ENCODE measurements at regions not wholly inside any gene's neighbourhood (a gene's known extent, or its start where the extent isn't known, plus 50 kb on each side); places are given as distances from the start of the nearest gene placed in this dataset.

DNA sequence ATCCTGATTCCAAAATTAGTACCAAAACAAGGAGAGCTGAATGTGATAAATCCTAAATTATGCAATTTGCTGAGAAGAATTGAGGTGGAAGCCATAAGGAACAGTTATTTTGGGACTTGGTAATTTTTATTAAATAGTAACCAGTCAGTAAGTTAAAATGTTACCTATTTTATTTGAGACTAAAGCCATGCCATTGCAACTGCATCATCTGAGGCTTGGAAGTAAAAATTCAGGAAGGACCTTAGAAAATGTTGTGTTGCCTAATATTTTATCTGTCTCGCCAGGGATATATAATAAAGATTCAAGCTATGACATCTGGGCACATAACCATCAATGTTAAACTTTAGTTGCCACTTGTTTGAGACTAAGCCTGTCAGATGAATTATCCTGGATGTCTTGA, 341.3 kb upstream of the MAGEB16 start:
- TF ChIP-seq ZNF396 (CRISPR knock-in tag; IDR thresholded peaks at IDR 0.05; ENCODE audit: borderline replicate concordance) (no peak), ATF1 (CRISPR knock-in tag; IDR thresholded peaks at IDR 0.05) (no peak)
- TF ChIP-seq, protein P1, sequence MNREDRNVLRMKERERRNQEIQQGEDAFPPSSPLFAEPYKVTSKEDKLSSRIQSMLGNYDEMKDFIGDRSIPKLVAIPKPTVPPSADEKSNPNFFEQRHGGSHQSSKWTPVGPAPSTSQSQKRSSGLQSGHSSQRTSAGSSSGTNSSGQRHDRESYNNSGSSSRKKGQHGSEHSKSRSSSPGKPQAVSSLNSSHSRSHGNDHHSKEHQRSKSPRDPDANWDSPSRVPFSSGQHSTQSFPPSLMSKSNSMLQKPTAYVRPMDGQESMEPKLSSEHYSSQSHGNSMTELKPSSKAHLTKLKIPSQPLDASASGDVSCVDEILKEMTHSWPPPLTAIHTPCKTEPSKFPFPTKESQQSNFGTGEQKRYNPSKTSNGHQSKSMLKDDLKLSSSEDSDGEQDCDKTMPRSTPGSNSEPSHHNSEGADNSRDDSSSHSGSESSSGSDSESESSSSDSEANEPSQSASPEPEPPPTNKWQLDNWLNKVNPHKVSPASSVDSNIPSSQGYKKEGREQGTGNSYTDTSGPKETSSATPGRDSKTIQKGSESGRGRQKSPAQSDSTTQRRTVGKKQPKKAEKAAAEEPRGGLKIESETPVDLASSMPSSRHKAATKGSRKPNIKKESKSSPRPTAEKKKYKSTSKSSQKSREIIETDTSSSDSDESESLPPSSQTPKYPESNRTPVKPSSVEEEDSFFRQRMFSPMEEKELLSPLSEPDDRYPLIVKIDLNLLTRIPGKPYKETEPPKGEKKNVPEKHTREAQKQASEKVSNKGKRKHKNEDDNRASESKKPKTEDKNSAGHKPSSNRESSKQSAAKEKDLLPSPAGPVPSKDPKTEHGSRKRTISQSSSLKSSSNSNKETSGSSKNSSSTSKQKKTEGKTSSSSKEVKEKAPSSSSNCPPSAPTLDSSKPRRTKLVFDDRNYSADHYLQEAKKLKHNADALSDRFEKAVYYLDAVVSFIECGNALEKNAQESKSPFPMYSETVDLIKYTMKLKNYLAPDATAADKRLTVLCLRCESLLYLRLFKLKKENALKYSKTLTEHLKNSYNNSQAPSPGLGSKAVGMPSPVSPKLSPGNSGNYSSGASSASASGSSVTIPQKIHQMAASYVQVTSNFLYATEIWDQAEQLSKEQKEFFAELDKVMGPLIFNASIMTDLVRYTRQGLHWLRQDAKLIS (CRISPR knock-in tag; IDR thresholded peaks at IDR 0.05; ENCODE audit: borderline replicate concordance) = no peak
- TF ChIP-seq, protein P2, sequence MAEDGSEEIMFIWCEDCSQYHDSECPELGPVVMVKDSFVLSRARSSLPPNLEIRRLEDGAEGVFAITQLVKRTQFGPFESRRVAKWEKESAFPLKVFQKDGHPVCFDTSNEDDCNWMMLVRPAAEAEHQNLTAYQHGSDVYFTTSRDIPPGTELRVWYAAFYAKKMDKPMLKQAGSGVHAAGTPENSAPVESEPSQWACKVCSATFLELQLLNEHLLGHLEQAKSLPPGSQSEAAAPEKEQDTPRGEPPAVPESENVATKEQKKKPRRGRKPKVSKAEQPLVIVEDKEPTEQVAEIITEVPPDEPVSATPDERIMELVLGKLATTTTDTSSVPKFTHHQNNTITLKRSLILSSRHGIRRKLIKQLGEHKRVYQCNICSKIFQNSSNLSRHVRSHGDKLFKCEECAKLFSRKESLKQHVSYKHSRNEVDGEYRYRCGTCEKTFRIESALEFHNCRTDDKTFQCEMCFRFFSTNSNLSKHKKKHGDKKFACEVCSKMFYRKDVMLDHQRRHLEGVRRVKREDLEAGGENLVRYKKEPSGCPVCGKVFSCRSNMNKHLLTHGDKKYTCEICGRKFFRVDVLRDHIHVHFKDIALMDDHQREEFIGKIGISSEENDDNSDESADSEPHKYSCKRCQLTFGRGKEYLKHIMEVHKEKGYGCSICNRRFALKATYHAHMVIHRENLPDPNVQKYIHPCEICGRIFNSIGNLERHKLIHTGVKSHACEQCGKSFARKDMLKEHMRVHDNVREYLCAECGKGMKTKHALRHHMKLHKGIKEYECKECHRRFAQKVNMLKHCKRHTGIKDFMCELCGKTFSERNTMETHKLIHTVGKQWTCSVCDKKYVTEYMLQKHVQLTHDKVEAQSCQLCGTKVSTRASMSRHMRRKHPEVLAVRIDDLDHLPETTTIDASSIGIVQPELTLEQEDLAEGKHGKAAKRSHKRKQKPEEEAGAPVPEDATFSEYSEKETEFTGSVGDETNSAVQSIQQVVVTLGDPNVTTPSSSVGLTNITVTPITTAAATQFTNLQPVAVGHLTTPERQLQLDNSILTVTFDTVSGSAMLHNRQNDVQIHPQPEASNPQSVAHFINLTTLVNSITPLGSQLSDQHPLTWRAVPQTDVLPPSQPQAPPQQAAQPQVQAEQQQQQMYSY (CRISPR knock-in tag; IDR thresholded peaks at IDR 0.05) = no peak
- ChIA-PET CTCF (no interaction called here), POLR2A (no interaction called here)
- Mint-ChIP-seq H3K27me3 (ENCODE audit: low read depth) (no peaks in the 10 kb centered on the region), H3K4me3 (no peak overlapping the region), H3K9me3 (peaks cover 5% of the 10 kb centered on the region; the same call in 1 of the 2 replicates), H3K36me3 (no peaks in the 10 kb centered on the region; the same call in 1 of the 2 replicates), H3K27ac (no peak overlapping the region), H3K4me1 (peaks cover 5% of the 10 kb centered on the region)
- no peak for DNase-seq (ENCODE audit: low spot score)
- ATAC-seq = no peak

DNA sequence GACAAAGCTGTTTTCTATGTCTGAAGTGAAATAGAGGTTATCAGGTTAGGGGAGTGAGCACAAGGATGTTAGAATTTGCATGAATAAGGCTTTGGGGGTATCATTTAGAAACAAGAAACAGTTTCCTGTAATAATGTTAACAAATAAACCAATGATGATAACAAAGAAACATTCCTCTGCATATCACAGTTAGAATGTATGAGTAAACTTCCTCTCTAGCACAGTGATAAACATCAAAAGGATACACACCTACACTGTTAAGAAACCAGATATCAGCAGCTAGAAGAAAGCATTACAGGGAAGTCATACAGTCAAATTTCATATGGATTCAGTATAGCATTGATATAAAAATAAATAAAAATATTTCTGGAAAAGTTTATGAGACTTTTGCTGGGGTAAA, 340.0 kb upstream of the MAGEB16 start:
- ChIA-PET CTCF (no interaction called here), POLR2A (no interaction called here)
- Mint-ChIP-seq H3K4me3 (no peak overlapping the region), H3K4me1 (peaks cover 5% of the 10 kb centered on the region), H3K27me3 (ENCODE audit: low read depth) (no peaks in the 10 kb centered on the region), H3K36me3 (peaks cover 4% of the 10 kb centered on the region), H3K9me3 (peaks cover 8% of the 10 kb centered on the region), H3K27ac (no peak overlapping the region)
- TF ChIP-seq, protein P3, sequence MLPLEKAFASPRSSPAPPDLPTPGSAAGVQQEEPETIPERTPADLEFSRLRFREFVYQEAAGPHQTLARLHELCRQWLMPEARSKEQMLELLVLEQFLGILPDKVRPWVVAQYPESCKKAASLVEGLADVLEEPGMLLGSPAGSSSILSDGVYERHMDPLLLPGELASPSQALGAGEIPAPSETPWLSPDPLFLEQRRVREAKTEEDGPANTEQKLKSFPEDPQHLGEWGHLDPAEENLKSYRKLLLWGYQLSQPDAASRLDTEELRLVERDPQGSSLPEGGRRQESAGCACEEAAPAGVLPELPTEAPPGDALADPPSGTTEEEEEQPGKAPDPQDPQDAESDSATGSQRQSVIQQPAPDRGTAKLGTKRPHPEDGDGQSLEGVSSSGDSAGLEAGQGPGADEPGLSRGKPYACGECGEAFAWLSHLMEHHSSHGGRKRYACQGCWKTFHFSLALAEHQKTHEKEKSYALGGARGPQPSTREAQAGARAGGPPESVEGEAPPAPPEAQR (CRISPR knock-in tag; IDR thresholded peaks at IDR 0.05) = no peak
- TF ChIP-seq, protein P4, sequence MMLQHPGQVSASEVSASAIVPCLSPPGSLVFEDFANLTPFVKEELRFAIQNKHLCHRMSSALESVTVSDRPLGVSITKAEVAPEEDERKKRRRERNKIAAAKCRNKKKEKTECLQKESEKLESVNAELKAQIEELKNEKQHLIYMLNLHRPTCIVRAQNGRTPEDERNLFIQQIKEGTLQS (CRISPR knock-in tag; conservative IDR thresholded peaks at IDR 0.05) = no peak
- TF ChIP-seq ZNF671 (CRISPR knock-in tag; IDR thresholded peaks at IDR 0.05) (no peak), JAZF1 (CRISPR knock-in tag; IDR thresholded peaks at IDR 0.05) (no peak), SMAD3 (CRISPR knock-in tag; IDR thresholded peaks at IDR 0.05; ENCODE audit: borderline replicate concordance) (no peak), RORB (CRISPR knock-in tag; IDR thresholded peaks at IDR 0.05) (no peak), IRF2 (CRISPR knock-in tag; IDR thresholded peaks at IDR 0.05; ENCODE audit: borderline replicate concordance, low read depth) (no peak), CBFB (CRISPR knock-in tag; IDR thresholded peaks at IDR 0.05; ENCODE audit: low read depth) (no peak)
- TF ChIP-seq, protein P5, sequence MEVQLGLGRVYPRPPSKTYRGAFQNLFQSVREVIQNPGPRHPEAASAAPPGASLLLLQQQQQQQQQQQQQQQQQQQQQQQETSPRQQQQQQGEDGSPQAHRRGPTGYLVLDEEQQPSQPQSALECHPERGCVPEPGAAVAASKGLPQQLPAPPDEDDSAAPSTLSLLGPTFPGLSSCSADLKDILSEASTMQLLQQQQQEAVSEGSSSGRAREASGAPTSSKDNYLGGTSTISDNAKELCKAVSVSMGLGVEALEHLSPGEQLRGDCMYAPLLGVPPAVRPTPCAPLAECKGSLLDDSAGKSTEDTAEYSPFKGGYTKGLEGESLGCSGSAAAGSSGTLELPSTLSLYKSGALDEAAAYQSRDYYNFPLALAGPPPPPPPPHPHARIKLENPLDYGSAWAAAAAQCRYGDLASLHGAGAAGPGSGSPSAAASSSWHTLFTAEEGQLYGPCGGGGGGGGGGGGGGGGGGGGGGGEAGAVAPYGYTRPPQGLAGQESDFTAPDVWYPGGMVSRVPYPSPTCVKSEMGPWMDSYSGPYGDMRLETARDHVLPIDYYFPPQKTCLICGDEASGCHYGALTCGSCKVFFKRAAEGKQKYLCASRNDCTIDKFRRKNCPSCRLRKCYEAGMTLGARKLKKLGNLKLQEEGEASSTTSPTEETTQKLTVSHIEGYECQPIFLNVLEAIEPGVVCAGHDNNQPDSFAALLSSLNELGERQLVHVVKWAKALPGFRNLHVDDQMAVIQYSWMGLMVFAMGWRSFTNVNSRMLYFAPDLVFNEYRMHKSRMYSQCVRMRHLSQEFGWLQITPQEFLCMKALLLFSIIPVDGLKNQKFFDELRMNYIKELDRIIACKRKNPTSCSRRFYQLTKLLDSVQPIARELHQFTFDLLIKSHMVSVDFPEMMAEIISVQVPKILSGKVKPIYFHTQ (CRISPR knock-in tag; IDR thresholded peaks at IDR 0.05) = no peak
- TF ChIP-seq, protein P6, sequence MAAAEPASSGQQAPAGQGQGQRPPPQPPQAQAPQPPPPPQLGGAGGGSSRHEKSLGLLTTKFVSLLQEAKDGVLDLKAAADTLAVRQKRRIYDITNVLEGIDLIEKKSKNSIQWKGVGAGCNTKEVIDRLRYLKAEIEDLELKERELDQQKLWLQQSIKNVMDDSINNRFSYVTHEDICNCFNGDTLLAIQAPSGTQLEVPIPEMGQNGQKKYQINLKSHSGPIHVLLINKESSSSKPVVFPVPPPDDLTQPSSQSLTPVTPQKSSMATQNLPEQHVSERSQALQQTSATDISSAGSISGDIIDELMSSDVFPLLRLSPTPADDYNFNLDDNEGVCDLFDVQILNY (CRISPR knock-in tag; IDR thresholded peaks at IDR 0.05) = no peak
- TF ChIP-seq, protein P7, sequence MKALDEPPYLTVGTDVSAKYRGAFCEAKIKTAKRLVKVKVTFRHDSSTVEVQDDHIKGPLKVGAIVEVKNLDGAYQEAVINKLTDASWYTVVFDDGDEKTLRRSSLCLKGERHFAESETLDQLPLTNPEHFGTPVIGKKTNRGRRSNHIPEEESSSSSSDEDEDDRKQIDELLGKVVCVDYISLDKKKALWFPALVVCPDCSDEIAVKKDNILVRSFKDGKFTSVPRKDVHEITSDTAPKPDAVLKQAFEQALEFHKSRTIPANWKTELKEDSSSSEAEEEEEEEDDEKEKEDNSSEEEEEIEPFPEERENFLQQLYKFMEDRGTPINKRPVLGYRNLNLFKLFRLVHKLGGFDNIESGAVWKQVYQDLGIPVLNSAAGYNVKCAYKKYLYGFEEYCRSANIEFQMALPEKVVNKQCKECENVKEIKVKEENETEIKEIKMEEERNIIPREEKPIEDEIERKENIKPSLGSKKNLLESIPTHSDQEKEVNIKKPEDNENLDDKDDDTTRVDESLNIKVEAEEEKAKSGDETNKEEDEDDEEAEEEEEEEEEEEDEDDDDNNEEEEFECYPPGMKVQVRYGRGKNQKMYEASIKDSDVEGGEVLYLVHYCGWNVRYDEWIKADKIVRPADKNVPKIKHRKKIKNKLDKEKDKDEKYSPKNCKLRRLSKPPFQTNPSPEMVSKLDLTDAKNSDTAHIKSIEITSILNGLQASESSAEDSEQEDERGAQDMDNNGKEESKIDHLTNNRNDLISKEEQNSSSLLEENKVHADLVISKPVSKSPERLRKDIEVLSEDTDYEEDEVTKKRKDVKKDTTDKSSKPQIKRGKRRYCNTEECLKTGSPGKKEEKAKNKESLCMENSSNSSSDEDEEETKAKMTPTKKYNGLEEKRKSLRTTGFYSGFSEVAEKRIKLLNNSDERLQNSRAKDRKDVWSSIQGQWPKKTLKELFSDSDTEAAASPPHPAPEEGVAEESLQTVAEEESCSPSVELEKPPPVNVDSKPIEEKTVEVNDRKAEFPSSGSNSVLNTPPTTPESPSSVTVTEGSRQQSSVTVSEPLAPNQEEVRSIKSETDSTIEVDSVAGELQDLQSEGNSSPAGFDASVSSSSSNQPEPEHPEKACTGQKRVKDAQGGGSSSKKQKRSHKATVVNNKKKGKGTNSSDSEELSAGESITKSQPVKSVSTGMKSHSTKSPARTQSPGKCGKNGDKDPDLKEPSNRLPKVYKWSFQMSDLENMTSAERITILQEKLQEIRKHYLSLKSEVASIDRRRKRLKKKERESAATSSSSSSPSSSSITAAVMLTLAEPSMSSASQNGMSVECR (CRISPR knock-in tag; IDR thresholded peaks at IDR 0.05; ENCODE audit: borderline replicate concordance) = no peak
- DNase-seq (ENCODE audit: low spot score) = no peak
- ATAC-seq = no peak
